Activated T-cell treated with anti-CD3 and anti-CD28 coated beads, Interleukin-2, amount 50 U/mL, for 72 hours (primary cell): ENCODE measurements at regions not wholly inside any gene's neighbourhood (a gene's known extent, or its start where the extent isn't known, plus 50 kb on each side); places are given as distances from the start of the nearest gene placed in this dataset.

Experiments used
- ATAC-seq, 2 donors: fragments of 150-1000 bp; cut with Tn5 transposase; replicated peaks in 1 of 2; 2 replicates each; pipeline ENCODE4 v1.10.0; 2021; ENCODE audit warnings: moderate library complexity in 2 of 2, mild to moderate bottlenecking in 1 of 2
- DNase-seq, 2 donors: peaks; one replicate each; pipeline ENCODE4 v3.0.0; 2021 to 2022; ENCODE audit warnings: mixed read lengths in 1 of 2
- H3K27ac Mint-ChIP-seq: one replicate; pipeline ENCODE4 v1.8.0; 2022; ENCODE audit warnings: mild to moderate bottlenecking, moderate library complexity, mixed read lengths
- H3K27me3 Mint-ChIP-seq: one replicate; pipeline ENCODE4 v1.8.0; 2022; ENCODE audit warnings: low read depth, mixed read lengths
- H3K36me3 Mint-ChIP-seq, 2 donors: one replicate each; pipeline ENCODE4 v1.8.0; 2022; ENCODE audit warnings: mixed read lengths in 2 of 2, mild to moderate bottlenecking in 1 of 2; ENCODE audit not compliant: insufficient read depth in 2 of 2
- H3K4me1 Mint-ChIP-seq: one replicate; pipeline ENCODE4 v1.8.0; 2022; ENCODE audit warnings: low read depth, mixed read lengths
- H3K4me3 Mint-ChIP-seq, 2 donors: one replicate each; pipeline ENCODE4 v1.8.0; 2022; ENCODE audit warnings: mild to moderate bottlenecking in 2 of 2, mixed read lengths in 2 of 2, moderate library complexity in 2 of 2
- H3K9me3 Mint-ChIP-seq, 2 donors: one replicate each; pipeline ENCODE4 v1.8.0; 2022; ENCODE audit warnings: mixed read lengths in 2 of 2

- Mint-ChIP-seq H3K27me3 (no peaks in the 10 kb centered on the region), H3K27ac (no peak overlapping the region), H3K4me1 (no peaks in the 10 kb centered on the region), H3K4me3 (no peak overlapping the region), H3K9me3 (peaks cover 5 to 10% of the 10 kb centered on the region in 2 donors), H3K36me3 (no peaks in the 10 kb centered on the region)
- DNase-seq (no peak), ATAC-seq (no peak)
These were observed 409.6 kb downstream of the GUCY1A2 start for GRCh38 chr11:106608677-106609076.

GRCh38 chr11:106614262-106614661, 404.0 kb downstream of the GUCY1A2 start:
- no peaks in the 10 kb centered on the region for H3K27me3 Mint-ChIP-seq
- no peaks in the 10 kb centered on the region for H3K4me1 Mint-ChIP-seq
- peaks cover 5 to 8% of the 10 kb centered on the region in 2 donors for H3K9me3 Mint-ChIP-seq
- DNase-seq = no peak
- H3K27ac Mint-ChIP-seq = no peak overlapping the region
- H3K4me3 Mint-ChIP-seq = no peak overlapping the region
- ATAC-seq = no peak
- no peaks in the 10 kb centered on the region for H3K36me3 Mint-ChIP-seq

GRCh38 chr11:106619320-106619990, 398.8 kb downstream of the GUCY1A2 start:
- H3K27ac Mint-ChIP-seq = no peak overlapping the region
- peaks cover 4 to 5% of the 10 kb centered on the region in 2 donors for H3K9me3 Mint-ChIP-seq
- no peaks in the 10 kb centered on the region for H3K27me3 Mint-ChIP-seq
- no peak overlapping the region for H3K4me3 Mint-ChIP-seq
- no peaks in the 10 kb centered on the region for H3K4me1 Mint-ChIP-seq
- no peaks in the 10 kb centered on the region for H3K36me3 Mint-ChIP-seq
- DNase-seq (no peak), ATAC-seq (no peak)

GRCh38 chr11:106621484-106621883, 396.8 kb downstream of the GUCY1A2 start:
- no peak for ATAC-seq
- H3K36me3 Mint-ChIP-seq = no peaks in the 10 kb centered on the region
- H3K4me3 Mint-ChIP-seq = no peak overlapping the region
- no peak overlapping the region for H3K27ac Mint-ChIP-seq
- DNase-seq = no peak
- peaks cover 5 to 6% of the 10 kb centered on the region in 2 donors for H3K9me3 Mint-ChIP-seq
- no peaks in the 10 kb centered on the region for H3K4me1 Mint-ChIP-seq
- H3K27me3 Mint-ChIP-seq = no peaks in the 10 kb centered on the region
